CD4-positive, alpha-beta T cell (primary cell): ENCODE measurements at regions not wholly inside any gene's neighbourhood (a gene's known extent, or its start where the extent isn't known, plus 50 kb on each side); places are given as distances from the start of the nearest gene placed in this dataset.

ENCODE experiments used
- ATAC-seq: fragments of 200-7000 bp; cut with Tn5 transposase; one replicate; pipeline ENCODE4 v1.10.0; 2022; ENCODE audit warnings: mild to moderate bottlenecking; ENCODE audit not compliant: poor library complexity
- CTCF ChIA-PET: fragments of 350-600 bp; sonication (Branson Sonifier 250); formaldehyde crosslinking; loops from one replicate; lab custom pipeline; 2021; ENCODE audit warnings: antibody characterized with exemption, inconsistent platforms; lab: Charles Lee
- POLR2A ChIA-PET: fragments of 350-600 bp; sonication (Branson Sonifier 250); formaldehyde crosslinking; loops from one replicate; lab custom pipeline; 2021; ENCODE audit warnings: antibody characterized with exemption, inconsistent platforms; lab: Charles Lee
- DNase-seq, 14 experiments: peaks; one replicate each; pipeline ENCODE4 v3.0.0-alpha.2; 2013 to 2020; ENCODE audit warnings: mixed read lengths in 2 of 14
- H3K27ac ChIP-seq, 2 donors: one replicate each; pipeline versions ENCODE4 v1.5.1 to v1.7.0; 2013; ENCODE audit warnings: low read length in 2 of 2, low read depth in 1 of 2, mild to moderate bottlenecking in 1 of 2
- H3K27me3 ChIP-seq, 2 experiments: 1 replicate in 1 of 2; 2 replicates in 1 of 2; pipeline versions ENCODE4 v1.6.1 to v1.7.0; 2013; ENCODE audit warnings: low read length in 2 of 2, control low read depth in 1 of 2, mild to moderate bottlenecking in 1 of 2, moderate library complexity in 1 of 2; ENCODE audit not compliant: insufficient read depth in 2 of 2, control insufficient read depth in 1 of 2
- H3K36me3 ChIP-seq: one replicate; pipeline ENCODE4 v1.6.1; 2013; ENCODE audit warnings: low read length, control low read depth; ENCODE audit not compliant: insufficient read depth
- H3K4me1 ChIP-seq: one replicate; pipeline ENCODE4 v1.6.1; 2013; ENCODE audit warnings: low read length, control low read depth; ENCODE audit not compliant: insufficient read depth
- H3K4me3 ChIP-seq: one replicate; pipeline ENCODE4 v1.5.1; 2013; ENCODE audit warnings: mild to moderate bottlenecking, low read length, moderate library complexity
- H3K9me3 ChIP-seq, 2 experiments: 1 replicate in 1 of 2; 2 replicates in 1 of 2; pipeline versions ENCODE4 v1.6.1 to v1.7.0; 2013; ENCODE audit warnings: low read length in 2 of 2, mild to moderate bottlenecking in 2 of 2, control low read depth in 1 of 2, moderate library complexity in 1 of 2; ENCODE audit not compliant: control insufficient read depth in 1 of 2, insufficient read depth in 1 of 2
- H3K27ac Mint-ChIP-seq: one replicate; pipeline ENCODE4 v1.8.0; 2020; ENCODE audit warnings: mixed read lengths
- H3K27me3 Mint-ChIP-seq: one replicate; pipeline ENCODE4 v1.8.0; 2021; ENCODE audit warnings: mixed read lengths
- H3K36me3 Mint-ChIP-seq: one replicate; pipeline ENCODE4 v1.8.0; 2021; ENCODE audit warnings: low read depth, mixed read lengths
- H3K4me1 Mint-ChIP-seq: one replicate; pipeline ENCODE4 v1.8.0; 2021; ENCODE audit warnings: low read depth, mixed read lengths
- H3K4me3 Mint-ChIP-seq: one replicate; pipeline ENCODE4 v1.8.0; 2020; ENCODE audit warnings: mild to moderate bottlenecking, mixed read lengths
- H3K9me3 Mint-ChIP-seq: one replicate; pipeline ENCODE4 v1.8.0; 2020; ENCODE audit warnings: mixed read lengths
- CTCF ChIP-seq: fragments of 200-600 bp; IDR thresholded peaks from one replicate; pipeline ENCODE4 v1.8.0; 2022; ENCODE audit warnings: antibody characterized with exemption, mild to moderate bottlenecking
- intact Hi-C, 2 experiments: fragments of 100-400 bp; cut with DNase I in 1 of 2; cut with micrococcal nuclease in 1 of 2; formaldehyde crosslinking; loops; one replicate each; pipeline versions ENCODE4 v1.15.1 to v1.9.0; 2023 to 2025; cut with DNase I, micrococcal nuclease

DNA sequence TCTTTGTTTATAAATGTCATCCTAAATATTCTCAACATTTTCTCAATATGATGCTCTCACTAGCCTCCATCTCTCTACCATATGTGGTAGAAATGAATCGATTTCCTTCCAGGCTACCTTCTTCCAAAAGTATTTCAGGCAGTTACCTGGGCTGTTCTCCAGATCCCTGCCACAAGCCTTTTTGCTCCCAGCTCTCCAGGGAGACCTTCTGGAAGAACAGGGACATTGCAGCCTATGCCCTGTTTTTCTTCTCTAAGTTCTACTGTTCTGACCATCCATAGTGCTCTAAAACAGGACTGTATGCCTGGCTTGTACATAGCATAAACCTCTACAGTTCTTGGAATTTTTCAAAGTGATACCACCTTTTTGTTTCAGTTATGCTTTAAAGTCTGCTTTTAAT is 552.8 kb downstream of the ANKRD7 start:
- no peak for ATAC-seq
- no peak for TF ChIP-seq CTCF
- Histone ChIP-seq H3K4me1 (no peaks in the 10 kb centered on the region), H3K27ac (no peak overlapping the region), H3K4me3 (no peak overlapping the region), H3K27me3 (no peaks in the 10 kb centered on the region), H3K36me3 (no peaks in the 10 kb centered on the region), H3K9me3 (no peaks in the 10 kb centered on the region)
- Mint-ChIP-seq H3K4me1 (no peaks in the 10 kb centered on the region), H3K4me3 (no peak overlapping the region), H3K27me3 (no peaks in the 10 kb centered on the region), H3K36me3 (no peaks in the 10 kb centered on the region), H3K9me3 (no peaks in the 10 kb centered on the region), H3K27ac (no peak overlapping the region)
- intact Hi-C loops, result no loop called here
- no peak for DNase-seq
- CTCF ChIA-PET, result no interaction called here
- POLR2A ChIA-PET, result no interaction called here

DNA sequence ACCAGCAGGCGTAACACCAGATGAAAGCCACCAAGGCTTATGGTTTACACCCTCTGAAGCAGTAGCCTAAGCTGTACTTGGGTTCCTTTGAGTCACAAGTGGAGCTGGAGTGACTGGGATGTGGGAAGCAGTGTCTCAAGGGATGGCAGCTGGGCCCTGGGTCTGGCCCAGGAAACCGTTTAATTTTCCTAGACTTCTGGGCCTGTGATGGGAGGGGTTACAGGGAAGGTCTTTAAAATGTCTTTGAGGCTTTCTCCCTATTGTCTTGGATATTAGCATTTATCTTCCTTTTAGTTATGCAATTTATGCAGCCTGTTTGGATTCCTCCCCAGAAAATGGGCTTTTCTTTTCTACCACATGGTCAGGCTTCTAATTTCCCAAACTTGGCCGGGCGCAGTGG is 568.2 kb downstream of the ANKRD7 start:
- intact Hi-C loops, result no loop called here
- Histone ChIP-seq H3K4me3 (no peak overlapping the region), H3K27ac (no peak overlapping the region), H3K36me3 (no peaks in the 10 kb centered on the region), H3K27me3 (no peaks in the 10 kb centered on the region), H3K9me3 (peaks cover 0 to 7% of the 10 kb centered on the region in 2 experiments), H3K4me1 (no peaks in the 10 kb centered on the region)
- no peak overlapping the region for H3K4me3 Mint-ChIP-seq
- no peak for TF ChIP-seq CTCF
- POLR2A ChIA-PET, result no interaction called here
- H3K36me3 Mint-ChIP-seq, result no peaks in the 10 kb centered on the region
- DNase-seq (no peak), ATAC-seq (no peak)
- no peak overlapping the region for H3K27ac Mint-ChIP-seq
- CTCF ChIA-PET, result no interaction called here
- H3K9me3 Mint-ChIP-seq, result no peaks in the 10 kb centered on the region
- H3K27me3 Mint-ChIP-seq, result no peaks in the 10 kb centered on the region
- no peaks in the 10 kb centered on the region for H3K4me1 Mint-ChIP-seq

DNA sequence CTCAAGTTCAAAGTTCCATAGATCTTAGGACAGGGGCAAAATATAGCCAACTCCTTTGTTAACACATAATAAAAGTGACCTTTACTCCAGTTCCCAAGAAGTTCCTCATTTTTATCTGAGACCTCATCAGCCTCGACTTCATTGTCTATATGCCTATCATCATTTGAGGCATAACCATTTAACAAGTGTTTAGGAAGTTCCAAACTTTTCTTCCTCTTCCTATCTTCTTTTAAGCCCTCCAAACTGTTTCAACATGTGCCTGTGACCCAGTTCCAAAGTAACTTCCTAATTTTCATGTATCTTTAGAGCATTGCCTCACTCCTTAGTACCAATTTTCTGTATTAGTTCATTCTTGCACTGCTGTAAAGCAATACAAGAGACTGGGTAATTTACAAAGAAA is 569.1 kb downstream of the ANKRD7 start:
- POLR2A ChIA-PET, result no interaction called here
- Histone ChIP-seq H3K36me3 (no peaks in the 10 kb centered on the region), H3K27me3 (no peaks in the 10 kb centered on the region), H3K4me3 (no peak overlapping the region), H3K27ac (no peak overlapping the region), H3K9me3 (peaks cover 0 to 7% of the 10 kb centered on the region in 2 experiments), H3K4me1 (no peaks in the 10 kb centered on the region)
- H3K36me3 Mint-ChIP-seq, result no peaks in the 10 kb centered on the region
- H3K4me1 Mint-ChIP-seq, result no peaks in the 10 kb centered on the region
- intact Hi-C loops, result no loop called here
- no peaks in the 10 kb centered on the region for H3K27me3 Mint-ChIP-seq
- H3K9me3 Mint-ChIP-seq, result no peaks in the 10 kb centered on the region
- ATAC-seq (no peak), DNase-seq (no peak)
- no peak for TF ChIP-seq CTCF
- no peak overlapping the region for H3K4me3 Mint-ChIP-seq
- CTCF ChIA-PET, result no interaction called here
- H3K27ac Mint-ChIP-seq, result no peak overlapping the region
